DND-41 (cell line): ENCODE measurements at regions not wholly inside any gene's neighbourhood (a gene's known extent, or its start where the extent isn't known, plus 50 kb on each side); places are given as distances from the start of the nearest gene placed in this dataset.

Experiments used
- ATAC-seq: fragments of 200-7000 bp; cut with Tn5 transposase; 3 replicates; pipeline ENCODE4 v1.9.1; 2021; ENCODE audit warnings: low read depth; ENCODE audit not compliant: insufficient read depth
- DNase-seq: peaks from one replicate; pipeline ENCODE4 v3.0.0-alpha.2; 2020
- H2AFZ ChIP-seq: 2 replicates; pipeline ENCODE4 v1.6.0; 2012; ENCODE audit warnings: low read depth, low read length
- H3K27ac ChIP-seq: 2 replicates; pipeline ENCODE4 v1.5.1; 2012; ENCODE audit warnings: low read length, inconsistent platforms
- H3K27me3 ChIP-seq: fragments of 200-600 bp; sonication (generic); 2 replicates; pipeline ENCODE4 v1.6.0; 2012; ENCODE audit warnings: low read length, mild to moderate bottlenecking, inconsistent platforms; ENCODE audit not compliant: insufficient read depth, poor library complexity
- H3K36me3 ChIP-seq: 2 replicates; pipeline ENCODE4 v1.5.1; 2012; ENCODE audit warnings: low read length, inconsistent platforms; ENCODE audit not compliant: insufficient read depth
- H3K4me1 ChIP-seq: 2 replicates; pipeline ENCODE4 v1.5.1; 2012; ENCODE audit warnings: mild to moderate bottlenecking, low read length; ENCODE audit not compliant: insufficient read depth
- H3K4me2 ChIP-seq: 2 replicates; pipeline ENCODE4 v1.6.0; 2012; ENCODE audit warnings: mild to moderate bottlenecking, moderate library complexity, low read length, inconsistent platforms; ENCODE audit not compliant: insufficient read depth
- H3K4me3 ChIP-seq, 2 experiments: fragments of 200-600 bp in 1 of 2; shearing (Covaris generic) in 1 of 2; 2 replicates each; pipeline ENCODE4 v1.5.1; 2012 to 2016; ENCODE audit warnings: inconsistent platforms in 2 of 2, low read length in 2 of 2, mild to moderate bottlenecking in 2 of 2, low read depth in 1 of 2, moderate library complexity in 1 of 2
- H3K79me2 ChIP-seq: 2 replicates; pipeline ENCODE4 v1.6.0; 2012; ENCODE audit warnings: low read length, inconsistent platforms; ENCODE audit not compliant: insufficient read depth
- H3K9ac ChIP-seq: 2 replicates; pipeline ENCODE4 v1.6.0; 2012; ENCODE audit warnings: low read depth, mild to moderate bottlenecking, inconsistent platforms, low read length, moderate library complexity
- H3K9me3 ChIP-seq: 2 replicates; pipeline ENCODE4 v1.5.1; 2012; ENCODE audit warnings: low read length, moderate library complexity, mild to moderate bottlenecking, inconsistent platforms; ENCODE audit not compliant: insufficient read depth, severe bottlenecking
- H4K20me1 ChIP-seq: 2 replicates; pipeline ENCODE4 v1.6.0; 2012; ENCODE audit warnings: low read length; ENCODE audit not compliant: insufficient read depth
- EZH2 ChIP-seq: IDR thresholded peaks from 3 replicates; pipeline ENCODE4 v1.6.1; 2012; ENCODE audit warnings: borderline replicate concordance, low read depth, mild to moderate bottlenecking, moderate library complexity, low read length, inconsistent platforms; ENCODE audit not compliant: severe bottlenecking
- TF ChIP-seq, protein P1 (sequence below): IDR thresholded peaks from 2 replicates; pipeline ENCODE4 v1.5.1; 2012; ENCODE audit warnings: borderline replicate concordance, low read length, moderate library complexity, mild to moderate bottlenecking; ENCODE audit not compliant: poor library complexity, severe bottlenecking; ENCODE audit errors: extremely low read depth

DNA sequence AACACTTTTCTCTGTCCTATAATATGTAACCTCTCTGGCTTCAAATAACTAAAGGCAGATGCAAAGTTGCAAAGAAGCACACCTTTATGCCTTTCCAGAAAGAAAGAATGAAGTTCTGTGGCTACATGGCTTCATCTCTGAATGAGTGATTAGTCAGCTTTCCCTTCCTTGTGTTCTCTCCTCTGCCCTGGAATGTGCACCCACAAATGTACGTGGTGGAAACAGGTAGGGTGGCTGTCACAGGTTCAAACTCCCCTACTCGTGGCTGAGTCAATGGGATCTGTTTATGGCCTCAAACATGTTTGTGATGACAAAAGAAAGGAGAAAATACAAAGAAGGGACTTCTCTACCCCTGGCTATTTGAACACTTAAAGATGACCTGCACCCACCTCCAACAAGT lies 55.5 kb upstream of the ACVR2A start:
- Histone ChIP-seq H3K4me2 (no peak overlapping the region), H3K27me3 (no peaks in the 10 kb centered on the region), H3K27ac (no peak overlapping the region), H3K4me1 (peaks cover 5% of the 10 kb centered on the region; the same call in 1 of the 2 replicates), H3K4me3 (no peak overlapping the region), H2AFZ (no peak overlapping the region), H3K36me3 (no peaks in the 10 kb centered on the region), H4K20me1 (no peaks in the 10 kb centered on the region), H3K9me3 (no peaks in the 10 kb centered on the region), H3K9ac (no peak overlapping the region), H3K79me2 (no peaks in the 10 kb centered on the region)
- no peak for TF ChIP-seq EZH2
- TF ChIP-seq, protein P1, sequence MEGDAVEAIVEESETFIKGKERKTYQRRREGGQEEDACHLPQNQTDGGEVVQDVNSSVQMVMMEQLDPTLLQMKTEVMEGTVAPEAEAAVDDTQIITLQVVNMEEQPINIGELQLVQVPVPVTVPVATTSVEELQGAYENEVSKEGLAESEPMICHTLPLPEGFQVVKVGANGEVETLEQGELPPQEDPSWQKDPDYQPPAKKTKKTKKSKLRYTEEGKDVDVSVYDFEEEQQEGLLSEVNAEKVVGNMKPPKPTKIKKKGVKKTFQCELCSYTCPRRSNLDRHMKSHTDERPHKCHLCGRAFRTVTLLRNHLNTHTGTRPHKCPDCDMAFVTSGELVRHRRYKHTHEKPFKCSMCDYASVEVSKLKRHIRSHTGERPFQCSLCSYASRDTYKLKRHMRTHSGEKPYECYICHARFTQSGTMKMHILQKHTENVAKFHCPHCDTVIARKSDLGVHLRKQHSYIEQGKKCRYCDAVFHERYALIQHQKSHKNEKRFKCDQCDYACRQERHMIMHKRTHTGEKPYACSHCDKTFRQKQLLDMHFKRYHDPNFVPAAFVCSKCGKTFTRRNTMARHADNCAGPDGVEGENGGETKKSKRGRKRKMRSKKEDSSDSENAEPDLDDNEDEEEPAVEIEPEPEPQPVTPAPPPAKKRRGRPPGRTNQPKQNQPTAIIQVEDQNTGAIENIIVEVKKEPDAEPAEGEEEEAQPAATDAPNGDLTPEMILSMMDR: no peak
- no peak for ATAC-seq
- no peak for DNase-seq

DNA sequence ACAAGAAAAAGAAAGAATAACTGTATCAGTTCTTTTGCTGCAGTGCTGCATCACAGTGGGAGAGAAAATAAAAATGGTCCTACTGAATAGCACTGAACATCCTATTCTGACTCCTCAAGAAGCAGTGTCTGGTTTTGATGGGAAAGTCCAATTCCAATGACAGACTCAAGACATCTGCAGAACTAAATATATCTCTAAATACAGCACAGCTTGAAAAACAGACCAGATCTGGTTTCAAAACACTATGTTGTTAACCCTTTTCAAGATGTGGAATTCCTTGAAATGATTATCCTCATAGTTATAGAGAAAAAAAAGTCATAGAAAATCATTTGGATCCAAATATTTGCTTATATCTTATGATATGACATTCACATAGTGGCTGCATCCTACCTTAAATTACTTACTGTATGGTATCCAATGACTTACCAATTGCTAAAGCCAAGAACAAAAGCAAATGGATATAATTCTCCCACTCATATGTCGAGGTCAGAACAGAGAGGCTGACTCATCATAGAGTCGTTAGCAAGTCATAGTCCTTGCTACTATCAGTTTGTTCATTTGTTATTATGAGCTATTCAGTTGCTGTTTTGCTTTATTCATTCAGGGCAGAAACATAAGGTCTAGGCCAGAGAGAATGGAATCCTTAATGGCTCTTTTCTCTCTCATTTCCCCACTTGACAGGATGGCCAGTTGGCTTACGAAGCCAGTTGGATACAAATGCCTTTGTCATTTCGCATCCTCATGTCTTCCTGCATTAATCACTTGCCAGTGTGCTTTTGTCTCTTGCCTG lies 62.5 kb upstream of the ACVR2A start:
- Histone ChIP-seq H3K4me2 (no peak overlapping the region), H3K27me3 (no peaks in the 10 kb centered on the region), H3K27ac (no peak overlapping the region), H3K4me1 (peaks cover 5% of the 10 kb centered on the region; the same call in 1 of the 2 replicates), H4K20me1 (no peaks in the 10 kb centered on the region), H3K4me3 (no peak overlapping the region), H3K9ac (no peak overlapping the region), H3K36me3 (no peaks in the 10 kb centered on the region), H2AFZ (no peak overlapping the region), H3K79me2 (no peaks in the 10 kb centered on the region), H3K9me3 (no peaks in the 10 kb centered on the region)
- TF ChIP-seq EZH2: no peak
- TF ChIP-seq, protein P1: no peak
- ATAC-seq (no peak), DNase-seq (no peak)

DNA sequence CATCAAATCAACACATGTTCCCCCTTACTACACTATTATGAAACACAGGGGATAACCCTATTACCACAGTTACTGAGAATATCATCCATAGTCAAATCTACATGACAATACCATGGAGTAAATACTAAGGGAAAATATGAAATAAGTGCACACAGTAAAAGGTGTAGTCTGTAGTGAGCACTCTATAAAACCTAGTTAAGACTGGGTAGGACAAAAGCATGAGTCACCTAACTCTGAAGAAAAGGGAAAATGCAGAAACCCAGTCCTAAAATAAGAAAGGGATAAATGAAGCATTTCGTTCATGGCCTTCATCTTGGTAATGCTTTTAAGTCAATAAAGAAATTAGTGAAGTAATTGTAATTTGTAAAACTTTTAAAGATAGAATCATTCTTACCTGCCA lies 65.4 kb upstream of the ACVR2A start:
- H3K79me2 ChIP-seq: no peaks in the 10 kb centered on the region
- DNase-seq: no peak

More for the DNA sequence above, 65.4 kb upstream of the ACVR2A start:
- no peak for ATAC-seq
- Histone ChIP-seq H3K4me2 (no peak overlapping the region), H3K9me3 (no peaks in the 10 kb centered on the region), H3K4me1 (no peaks in the 10 kb centered on the region), H3K9ac (no peak overlapping the region), H4K20me1 (no peaks in the 10 kb centered on the region), H3K27me3 (no peaks in the 10 kb centered on the region), H2AFZ (no peak overlapping the region), H3K4me3 (no peak overlapping the region), H3K27ac (no peak overlapping the region), H3K36me3 (no peaks in the 10 kb centered on the region)
- TF ChIP-seq, protein P1: no peak
- no peak for TF ChIP-seq EZH2
